ENCODE measurements at regions not wholly inside any gene's neighbourhood (a gene's known extent, or its start where the extent isn't known, plus 50 kb on each side); places are given as distances from the start of the nearest gene placed in this dataset.

- no peaks in the 10 kb centered on the region for H3K9me3 ChIP-seq (ENCODE audit: control insufficient read depth, insufficient read depth, low read length)
- 100% methylated on average over 5 of the region's 5 CpGs for WGBS (ENCODE audit: insufficient coverage)
- no peak for ATAC-seq
- H3K27ac Mint-ChIP-seq, result no peak overlapping the region
- H3K36me3 Mint-ChIP-seq, result no peaks in the 10 kb centered on the region
- H3K9me3 Mint-ChIP-seq, result no peaks in the 10 kb centered on the region
- no peaks in the 10 kb centered on the region for H3K27me3 ChIP-seq (ENCODE audit: control insufficient read depth, insufficient read depth, low read length)
- no peak for TF ChIP-seq CTCF (IDR thresholded peaks at IDR 0.05)
- no peak overlapping the region for H3K4me3 Mint-ChIP-seq
- intact Hi-C loops (cut with micrococcal nuclease), result no loop called here
- peaks cover 16 to 18% of the 10 kb centered on the region in 2 donors for H3K4me1 Mint-ChIP-seq
- peaks cover 30% of the 10 kb centered on the region for H3K4me1 ChIP-seq (ENCODE audit: control insufficient read depth, insufficient read depth, low read length)
- H3K27ac ChIP-seq (ENCODE audit: low read length), result no peak overlapping the region
- no peaks in the 10 kb centered on the region for H3K27me3 Mint-ChIP-seq (ENCODE audit: low read depth in 2 of 2)
- H3K4me3 ChIP-seq (ENCODE audit: low read length), result no peak overlapping the region
- no peak for DNase-seq
- no peaks in the 10 kb centered on the region for H3K36me3 ChIP-seq (ENCODE audit: control insufficient read depth, insufficient read depth, low read length)
Measured at GRCh38 chr9:110123341-110124095, 84.4 kb downstream of the C9orf152 start.

GRCh38 chr9:110124439-110124838 is 83.5 kb downstream of the C9orf152 start:
- no peak for TF ChIP-seq CTCF (IDR thresholded peaks at IDR 0.05)
- Mint-ChIP-seq H3K36me3 (no peaks in the 10 kb centered on the region), H3K9me3 (no peaks in the 10 kb centered on the region), H3K4me3 (no peak overlapping the region), H3K27me3 (ENCODE audit: low read depth in 2 of 2) (no peaks in the 10 kb centered on the region), H3K4me1 (peaks cover 16 to 18% of the 10 kb centered on the region in 2 donors), H3K27ac (no peak overlapping the region)
- H3K36me3 ChIP-seq (ENCODE audit: control insufficient read depth, insufficient read depth, low read length), result no peaks in the 10 kb centered on the region
- ATAC-seq, result no peak
- peaks cover 33% of the 10 kb centered on the region for H3K4me1 ChIP-seq (ENCODE audit: control insufficient read depth, insufficient read depth, low read length)
- no peaks in the 10 kb centered on the region for H3K27me3 ChIP-seq (ENCODE audit: control insufficient read depth, insufficient read depth, low read length)
- no peak overlapping the region for H3K27ac ChIP-seq (ENCODE audit: low read length)
- H3K9me3 ChIP-seq (ENCODE audit: control insufficient read depth, insufficient read depth, low read length), result no peaks in the 10 kb centered on the region
- no peak overlapping the region for H3K4me3 ChIP-seq (ENCODE audit: low read length)
- WGBS (ENCODE audit: insufficient coverage), result 91% methylated on average over 4 of the region's 4 CpGs
- intact Hi-C loops (cut with micrococcal nuclease), result no loop called here
- DNase-seq, result no peak

- WGBS (ENCODE audit: insufficient coverage), result 88% methylated on average over 16 of the region's 16 CpGs
- no peak overlapping the region for H3K27ac ChIP-seq (ENCODE audit: low read length)
- H3K27me3 ChIP-seq (ENCODE audit: control insufficient read depth, insufficient read depth, low read length), result no peaks in the 10 kb centered on the region
- H3K4me3 ChIP-seq (ENCODE audit: low read length), result no peak overlapping the region
- no peaks in the 10 kb centered on the region for H3K36me3 Mint-ChIP-seq
- H3K27ac Mint-ChIP-seq, result peak overlapping the region; percentile 17 to 80
- TF ChIP-seq CTCF (IDR thresholded peaks at IDR 0.05), result no peak
- H3K9me3 ChIP-seq (ENCODE audit: control insufficient read depth, insufficient read depth, low read length), result no peaks in the 10 kb centered on the region
- no peaks in the 10 kb centered on the region for H3K36me3 ChIP-seq (ENCODE audit: control insufficient read depth, insufficient read depth, low read length)
- peaks cover 16 to 18% of the 10 kb centered on the region in 2 donors for H3K4me1 Mint-ChIP-seq
- peaks cover 33% of the 10 kb centered on the region for H3K4me1 ChIP-seq (ENCODE audit: control insufficient read depth, insufficient read depth, low read length)
- DNase-seq, result no peak
- H3K9me3 Mint-ChIP-seq, result no peaks in the 10 kb centered on the region
- H3K4me3 Mint-ChIP-seq, result no peak overlapping the region
- intact Hi-C loops (cut with micrococcal nuclease), result no loop called here
- H3K27me3 Mint-ChIP-seq (ENCODE audit: low read depth in 2 of 2), result no peaks in the 10 kb centered on the region
- no peak for ATAC-seq
Measured at GRCh38 chr9:110125207-110125751, 82.7 kb downstream of the C9orf152 start.
